HG03575 (cell line): ENCODE measurements at regions not wholly inside any gene's neighbourhood (a gene's known extent, or its start where the extent isn't known, plus 50 kb on each side); places are given as distances from the start of the nearest gene placed in this dataset.
"Not testable (repeated sequence)": the region's sequence is repeated elsewhere in the genome, so short reads cannot be mapped to it uniquely, and the experiment has no call there.

Source experiments
- ATAC-seq: cut with Tn5 transposase; IDR thresholded peaks from one replicate; pipeline ENCODE4 v1.9.1; 2021; ENCODE audit not compliant: unreplicated experiment, insufficient number of reproducible peaks, low FRiP score; ENCODE audit errors: extremely low read depth

GRCh38 chr7:125065546-125065945 is 135.9 kb upstream of the POT1 start:
- ATAC-seq = no peak

DNA sequence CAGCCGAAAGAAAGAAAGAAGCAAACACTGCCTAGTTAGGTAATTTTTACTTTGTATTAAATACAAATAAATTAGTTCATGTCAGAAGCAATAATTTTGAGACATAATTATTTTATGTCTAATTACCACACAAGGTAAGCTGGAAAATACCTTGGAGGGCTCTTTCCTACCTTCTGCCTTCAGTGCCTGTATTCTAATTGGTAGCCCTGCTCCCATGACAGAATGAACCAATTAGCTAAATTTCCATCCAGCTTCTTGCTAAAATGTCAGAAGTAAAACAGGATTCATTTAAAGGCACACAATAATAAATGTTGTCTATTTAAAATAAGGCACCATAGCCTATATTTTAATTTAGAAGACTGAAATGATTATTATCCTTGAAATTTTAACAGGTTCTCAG is 135.4 kb upstream of the POT1 start:
- ATAC-seq = no peak

- peak; percentile 77 for ATAC-seq
These were observed 132.3 kb upstream of the POT1 start for GRCh38 chr7:125061776-125062397.

DNA sequence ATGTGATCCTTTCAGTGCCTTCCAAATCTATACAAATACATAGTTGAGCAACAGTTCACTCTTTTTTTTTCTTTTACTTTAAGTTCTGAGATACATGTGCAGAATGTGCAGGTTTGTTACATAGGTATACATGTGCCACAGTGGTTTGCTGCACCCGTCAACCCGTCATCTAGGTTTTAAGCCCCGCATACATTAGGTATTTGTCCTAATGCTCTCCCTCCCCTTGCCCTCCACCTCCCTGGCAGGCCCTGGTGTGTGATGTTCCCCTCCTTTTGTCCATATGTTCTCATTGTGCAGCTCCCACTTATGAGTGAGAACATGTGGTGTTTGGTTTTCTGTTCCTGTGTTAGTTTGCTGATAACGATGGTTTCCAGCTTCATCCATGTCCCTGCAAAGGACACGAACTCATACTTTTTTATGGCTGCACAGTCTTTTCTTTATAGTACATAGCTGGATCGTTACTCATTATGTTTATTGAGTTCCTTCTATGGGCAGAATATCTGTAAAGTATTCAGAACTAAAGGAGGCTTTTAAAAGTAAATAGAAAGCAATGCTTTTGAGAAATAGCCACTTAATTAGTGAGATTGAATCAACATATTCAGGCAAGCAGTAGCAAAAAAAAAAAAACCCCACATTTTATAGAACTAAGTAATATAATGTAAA is 131.6 kb upstream of the POT1 start:
- ATAC-seq = not testable (repeated sequence)

DNA sequence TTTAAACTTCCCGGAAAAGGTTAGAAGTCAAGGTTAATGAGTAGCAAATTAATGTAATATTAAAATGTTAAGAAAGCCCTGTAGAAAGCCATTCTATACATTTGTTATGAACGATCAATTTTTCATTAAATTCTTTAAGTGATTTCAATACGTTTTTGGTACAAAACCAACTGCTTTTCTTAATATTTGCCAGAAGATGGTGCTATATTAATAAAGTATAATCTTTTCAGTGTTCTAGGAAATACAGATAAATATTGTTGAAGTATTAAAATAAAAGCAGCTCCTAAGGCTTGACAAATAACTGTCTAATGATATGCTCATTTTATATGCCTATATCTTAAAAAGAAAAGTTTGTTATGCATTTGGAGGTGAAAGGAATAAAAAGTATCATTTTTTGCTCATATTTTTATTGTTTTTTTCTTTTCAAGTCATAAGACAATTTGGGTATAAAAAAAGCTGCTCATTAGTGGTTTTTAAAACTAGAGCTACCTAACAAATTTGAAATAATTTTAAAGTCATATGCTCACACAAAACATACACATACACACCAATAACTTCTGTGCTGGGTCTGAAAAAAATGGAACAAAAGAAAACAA is 130.3 kb upstream of the POT1 start:
- no peak for ATAC-seq

DNA sequence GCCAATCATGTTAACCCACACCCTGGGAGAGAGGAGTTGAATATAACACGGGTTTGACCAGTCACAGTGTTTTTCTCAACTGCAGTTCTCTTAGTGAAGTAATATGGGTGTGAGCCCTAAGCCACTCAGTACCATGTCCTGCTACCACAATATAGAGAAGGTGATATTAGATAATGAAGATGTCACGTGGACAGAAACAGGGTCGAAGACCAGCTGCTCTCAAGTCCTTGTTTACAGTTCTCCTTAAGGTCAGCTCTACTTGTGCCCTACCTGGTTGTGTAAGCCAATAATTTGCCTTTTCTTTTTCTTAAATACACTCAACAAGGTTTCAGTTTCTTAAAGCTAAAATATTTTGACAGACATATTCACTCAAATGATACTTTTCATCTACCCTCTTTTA is 128.3 kb upstream of the POT1 start:
- no peak for ATAC-seq

GRCh38 chr7:125055376-125055775 is 125.8 kb upstream of the POT1 start:
- no peak for ATAC-seq

DNA sequence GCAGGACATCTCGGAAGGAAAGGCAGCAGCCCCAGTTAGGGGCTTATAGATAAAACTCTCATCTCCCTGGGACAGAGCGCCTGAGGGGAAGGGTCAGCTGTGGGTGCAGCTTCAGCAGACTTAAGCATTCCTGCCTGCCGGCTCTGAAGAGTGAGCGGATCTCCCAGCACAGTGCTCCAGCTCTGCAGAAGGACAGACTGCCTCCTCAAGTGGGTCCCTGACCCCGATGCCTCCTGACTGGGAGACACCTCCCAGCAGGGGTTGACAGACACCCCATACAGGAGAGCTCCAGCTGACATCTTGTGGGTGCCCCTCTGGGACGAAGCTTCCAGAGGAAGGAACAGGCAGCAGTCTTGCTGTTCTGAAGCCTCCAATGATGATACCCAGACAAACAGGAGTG is 117.1 kb upstream of the POT1 start:
- no peak for ATAC-seq

- ATAC-seq = no peak
These were observed 103.9 kb upstream of the POT1 start for GRCh38 chr7:125033506-125033905.

DNA sequence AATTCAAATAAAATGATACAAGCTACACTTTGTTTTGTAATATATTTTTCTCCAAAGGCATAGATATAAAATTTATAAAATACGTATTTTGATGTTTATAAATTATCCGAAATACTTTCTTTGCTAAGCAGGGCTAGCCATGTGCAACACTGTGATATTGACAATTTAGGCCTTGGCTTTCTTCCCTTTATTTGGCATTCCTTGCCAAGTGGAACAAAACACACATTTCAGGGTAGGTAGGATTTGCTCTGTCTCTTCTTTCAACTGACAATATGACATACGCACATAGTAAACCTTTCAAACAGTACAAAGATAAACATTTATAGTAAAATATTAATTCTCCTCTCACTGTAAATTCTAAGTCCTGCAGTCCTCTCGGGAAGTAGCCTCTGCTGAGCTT is 103.3 kb upstream of the POT1 start:
- ATAC-seq = no peak

DNA sequence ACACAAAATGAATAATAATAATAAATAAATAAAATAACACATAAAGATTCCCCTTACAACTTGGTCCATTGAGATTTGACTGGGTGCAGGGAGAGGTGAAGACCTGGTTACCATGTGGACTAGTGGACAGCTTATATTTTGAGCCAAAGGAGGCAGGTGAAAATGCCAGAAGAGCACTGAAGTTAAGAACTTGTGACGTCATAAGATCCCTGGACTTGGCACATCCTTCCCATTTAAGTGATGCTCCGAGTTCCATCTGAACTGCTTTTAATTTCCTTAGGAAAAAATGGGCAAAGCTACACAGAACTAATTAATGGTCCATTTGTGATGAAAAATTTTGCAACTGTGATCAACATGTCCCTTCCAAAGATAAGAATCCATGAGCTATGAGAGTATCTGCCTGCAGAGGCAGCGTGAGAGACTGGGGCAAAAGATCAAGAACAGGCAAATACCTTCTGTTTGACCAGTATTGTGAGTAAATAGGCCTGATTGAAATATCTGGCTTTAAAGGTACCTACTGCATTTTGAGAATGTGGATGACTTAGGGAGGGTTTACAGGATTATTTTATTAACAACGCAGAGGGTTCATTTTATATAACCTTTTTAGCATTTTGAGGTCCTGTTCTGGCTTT is 101.2 kb upstream of the POT1 start:
- ATAC-seq = no peak

GRCh38 chr7:125025620-125026019 is 96.0 kb upstream of the POT1 start:
- ATAC-seq = no peak

DNA sequence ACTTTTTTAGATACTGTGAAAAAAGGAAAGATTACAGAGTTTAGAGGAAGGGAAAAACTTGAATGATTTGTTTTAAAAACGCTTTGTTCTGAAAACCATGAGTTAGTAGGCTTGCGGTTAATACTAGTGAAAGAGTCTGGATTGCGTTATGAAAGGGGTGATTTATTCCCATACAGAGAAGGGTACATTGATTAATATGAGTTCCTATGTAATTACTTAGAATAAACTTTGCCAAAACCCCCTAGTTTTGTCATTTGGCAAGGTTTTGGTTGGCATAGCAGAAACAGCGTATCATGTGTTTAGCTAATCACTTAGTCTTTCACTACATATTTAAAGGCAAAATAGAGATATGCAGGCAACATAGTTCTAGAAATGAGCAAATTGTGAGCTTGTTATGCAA is 91.2 kb upstream of the POT1 start:
- no peak for ATAC-seq

DNA sequence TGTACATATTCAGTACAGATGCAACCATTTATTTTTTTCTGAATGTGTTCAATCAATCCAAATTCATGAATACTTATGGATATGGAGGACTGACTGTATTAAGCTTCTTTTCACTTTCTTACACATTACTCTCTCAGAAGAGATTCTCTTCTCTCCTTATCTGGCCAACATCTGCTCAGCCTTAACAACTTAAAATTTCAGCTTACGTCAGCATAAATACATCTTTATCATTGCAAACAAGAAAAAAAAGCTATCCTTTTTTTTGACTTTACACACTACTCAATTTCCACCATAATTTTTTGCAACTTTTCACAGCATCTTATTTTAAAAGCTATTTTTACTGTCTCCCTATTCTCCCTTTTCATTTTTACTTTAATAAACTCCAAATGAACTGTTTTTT is 80.9 kb upstream of the POT1 start:
- ATAC-seq = no peak

GRCh38 chr7:124996778-124997177 is 67.2 kb upstream of the POT1 start:
- ATAC-seq = no peak

- ATAC-seq = no peak
These were observed 63.4 kb upstream of the POT1 start for GRCh38 chr7:124992851-124993562.

DNA sequence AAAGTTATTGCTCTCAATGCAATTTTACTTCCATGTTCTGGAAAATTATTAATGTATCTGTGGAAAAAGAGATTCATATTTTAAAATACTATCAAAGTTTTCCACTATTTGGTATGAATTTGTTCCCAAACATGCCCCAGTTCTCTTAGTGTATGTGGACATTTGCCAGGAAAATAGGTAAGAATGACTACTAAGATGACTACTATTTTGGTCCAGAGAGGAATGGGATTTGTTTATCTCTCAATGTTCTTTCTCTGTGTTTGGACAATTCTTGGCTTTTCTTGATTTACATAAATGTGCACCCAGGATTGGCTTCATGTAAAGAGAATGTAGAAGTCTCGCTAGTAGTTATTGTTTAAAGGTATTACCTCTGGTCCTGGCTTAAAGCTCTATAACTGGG is 60.3 kb upstream of the POT1 start:
- no peak for ATAC-seq
